Suprapubic skin (tissue), 4 donors: ENCODE measurements at regions not wholly inside any gene's neighbourhood (a gene's known extent, or its start where the extent isn't known, plus 50 kb on each side); places are given as distances from the start of the nearest gene placed in this dataset.
"Not testable (repeated sequence)": the region's sequence is repeated elsewhere in the genome, so short reads cannot be mapped to it uniquely, and the experiment has no call there.

Source experiments
- DNase-seq, 2 donors: peaks; one replicate each; pipeline ENCODE4 v3.0.0-alpha.2; 2019; ENCODE audit warnings: low spot score in 2 of 2
- H3K27ac ChIP-seq: fragments of 200-600 bp; sonication (generic); one replicate; pipeline ENCODE4 v1.5.1; 2019
- H3K27me3 ChIP-seq: fragments of 200-600 bp; sonication (generic); one replicate; pipeline ENCODE4 v1.5.1; 2019
- H3K36me3 ChIP-seq: fragments of 200-600 bp; sonication (generic); one replicate; pipeline ENCODE4 v1.5.1; 2019
- H3K4me1 ChIP-seq: fragments of 200-600 bp; sonication (generic); one replicate; pipeline ENCODE4 v1.5.1; 2019
- H3K4me3 ChIP-seq: fragments of 200-600 bp; sonication (generic); one replicate; pipeline ENCODE4 v1.5.1; 2019; ENCODE audit warnings: mild to moderate bottlenecking
- H3K9me3 ChIP-seq: fragments of 200-600 bp; sonication (generic); one replicate; pipeline ENCODE4 v1.5.1; 2019
- EP300 ChIP-seq: sonication (generic); formaldehyde crosslinking; IDR thresholded peaks from one replicate; pipeline ENCODE4 v1.6.1; 2017; ENCODE audit warnings: antibody characterized with exemption
- POLR2A ChIP-seq, 2 donors: fragments of 450-650 bp; IDR thresholded peaks; one replicate each; pipeline ENCODE4 v1.6.1; 2017; ENCODE audit warnings: antibody characterized with exemption in 2 of 2, mild to moderate bottlenecking in 2 of 2, moderate library complexity in 2 of 2
- POLR2AphosphoS5 ChIP-seq, 3 donors: sonication (generic); formaldehyde crosslinking; IDR thresholded peaks; one replicate each; pipeline ENCODE4 v1.6.1; 2017; ENCODE audit warnings: antibody characterized with exemption in 3 of 3
- WGBS: methylation state at CpG from one replicate; pipeline ENCODE4 v1.1.5; 2018; 5-methylcytosine and 5-hydroxymethylcytosine counted together
- TF ChIP-seq, protein P1 (sequence below), 2 donors: fragments of 200-600 bp in 1 of 2; fragments of 450-650 bp in 1 of 2; sonication (generic) in 1 of 2; IDR thresholded peaks; one replicate each; pipeline ENCODE4 v1.5.1; 2016 to 2019; ENCODE audit warnings: antibody characterized with exemption in 2 of 2, mild to moderate bottlenecking in 1 of 2, moderate library complexity in 1 of 2

GRCh38 chr20:60186412-60186811 is 228.2 kb downstream of the CDH26 start:
- Histone ChIP-seq H3K4me3 (no peak overlapping the region), H3K27me3 (no peaks in the 10 kb centered on the region), H3K9me3 (no peaks in the 10 kb centered on the region), H3K36me3 (no peaks in the 10 kb centered on the region), H3K4me1 (no peaks in the 10 kb centered on the region), H3K27ac (no peak overlapping the region)
- 74% methylated on average over 4 of the region's 4 CpGs for WGBS
- no peak for DNase-seq
- no peak for TF ChIP-seq POLR2AphosphoS5 (IDR thresholded peaks at IDR 0.05)
- TF ChIP-seq POLR2A (IDR thresholded peaks at IDR 0.05), result no peak
- no peak for TF ChIP-seq EP300
- TF ChIP-seq, protein P1, sequence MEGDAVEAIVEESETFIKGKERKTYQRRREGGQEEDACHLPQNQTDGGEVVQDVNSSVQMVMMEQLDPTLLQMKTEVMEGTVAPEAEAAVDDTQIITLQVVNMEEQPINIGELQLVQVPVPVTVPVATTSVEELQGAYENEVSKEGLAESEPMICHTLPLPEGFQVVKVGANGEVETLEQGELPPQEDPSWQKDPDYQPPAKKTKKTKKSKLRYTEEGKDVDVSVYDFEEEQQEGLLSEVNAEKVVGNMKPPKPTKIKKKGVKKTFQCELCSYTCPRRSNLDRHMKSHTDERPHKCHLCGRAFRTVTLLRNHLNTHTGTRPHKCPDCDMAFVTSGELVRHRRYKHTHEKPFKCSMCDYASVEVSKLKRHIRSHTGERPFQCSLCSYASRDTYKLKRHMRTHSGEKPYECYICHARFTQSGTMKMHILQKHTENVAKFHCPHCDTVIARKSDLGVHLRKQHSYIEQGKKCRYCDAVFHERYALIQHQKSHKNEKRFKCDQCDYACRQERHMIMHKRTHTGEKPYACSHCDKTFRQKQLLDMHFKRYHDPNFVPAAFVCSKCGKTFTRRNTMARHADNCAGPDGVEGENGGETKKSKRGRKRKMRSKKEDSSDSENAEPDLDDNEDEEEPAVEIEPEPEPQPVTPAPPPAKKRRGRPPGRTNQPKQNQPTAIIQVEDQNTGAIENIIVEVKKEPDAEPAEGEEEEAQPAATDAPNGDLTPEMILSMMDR (IDR thresholded peaks at IDR 0.05), result no peak

DNA sequence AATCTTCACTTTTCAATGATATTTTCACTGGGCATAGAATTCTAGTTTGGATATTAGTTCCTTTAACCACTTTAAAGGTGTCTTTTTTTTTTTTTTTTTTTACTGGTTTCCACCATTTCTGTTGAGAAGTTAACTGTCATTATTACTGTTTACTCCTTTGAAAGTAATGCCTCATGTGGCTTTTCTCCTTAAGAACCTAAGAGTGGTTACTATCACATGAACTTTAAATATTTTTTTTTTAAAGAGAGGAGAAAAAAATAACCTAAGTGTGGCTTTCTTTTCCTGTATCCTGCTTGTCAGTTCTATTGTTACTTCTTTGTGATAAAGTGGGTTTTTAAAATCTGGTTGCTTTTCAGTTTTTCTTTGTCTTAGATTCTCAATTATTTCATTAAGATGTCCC is 229.5 kb downstream of the CDH26 start:
- Histone ChIP-seq H3K27me3 (no peaks in the 10 kb centered on the region), H3K27ac (no peak overlapping the region), H3K4me1 (no peaks in the 10 kb centered on the region), H3K4me3 (no peak overlapping the region), H3K9me3 (no peaks in the 10 kb centered on the region), H3K36me3 (no peaks in the 10 kb centered on the region)
- TF ChIP-seq EP300 (no peak), POLR2A (IDR thresholded peaks at IDR 0.05) (no peak), POLR2AphosphoS5 (IDR thresholded peaks at IDR 0.05) (no peak)
- TF ChIP-seq, protein P1 (IDR thresholded peaks at IDR 0.05), result no peak
- DNase-seq, result no peak

- WGBS, result 45% methylated on average over 3 of the region's 3 CpGs
- DNase-seq, result no peak
- Histone ChIP-seq H3K4me1 (no peaks in the 10 kb centered on the region), H3K36me3 (no peaks in the 10 kb centered on the region), H3K4me3 (no peak overlapping the region), H3K9me3 (no peaks in the 10 kb centered on the region), H3K27me3 (no peaks in the 10 kb centered on the region), H3K27ac (no peak overlapping the region)
- TF ChIP-seq POLR2AphosphoS5 (IDR thresholded peaks at IDR 0.05) (no peak), POLR2A (IDR thresholded peaks at IDR 0.05) (no peak), EP300 (no peak)
- TF ChIP-seq, protein P1 (IDR thresholded peaks at IDR 0.05), result no peak
Observed at GRCh38 chr20:60191014-60191413, 232.8 kb downstream of the CDH26 start.

GRCh38 chr20:60192326-60192725 is 234.1 kb downstream of the CDH26 start:
- H3K4me1 ChIP-seq, result no peaks in the 10 kb centered on the region
- TF ChIP-seq, protein P1 (IDR thresholded peaks at IDR 0.05), result no peak
- TF ChIP-seq POLR2A (IDR thresholded peaks at IDR 0.05) (no peak), POLR2AphosphoS5 (IDR thresholded peaks at IDR 0.05) (no peak), EP300 (no peak)
- DNase-seq, result no peak
- 82% methylated on average over 1 of the region's 1 CpG for WGBS
- H3K9me3 ChIP-seq, result no peaks in the 10 kb centered on the region
- no peak overlapping the region for H3K4me3 ChIP-seq
- no peaks in the 10 kb centered on the region for H3K36me3 ChIP-seq
- no peak overlapping the region for H3K27ac ChIP-seq
- H3K27me3 ChIP-seq, result no peaks in the 10 kb centered on the region

DNA sequence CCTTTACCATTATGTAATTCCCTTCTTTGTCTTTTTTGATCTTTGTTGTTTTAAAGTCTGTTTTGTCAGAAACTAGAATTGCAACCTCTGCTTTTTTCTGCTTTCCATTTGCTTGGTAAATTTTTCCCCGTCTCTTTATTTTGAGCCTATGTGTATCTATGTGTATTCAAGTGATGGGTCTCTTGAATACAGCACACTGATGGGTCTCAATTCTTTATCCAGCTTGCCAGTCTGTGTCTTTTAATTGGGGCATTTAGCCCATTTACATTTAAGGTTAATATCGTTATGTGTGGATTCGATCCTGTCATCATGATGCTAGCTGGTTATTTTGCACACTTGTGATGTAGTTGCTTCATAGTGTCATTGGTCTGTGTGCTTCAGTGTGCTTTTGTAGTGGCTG is 240.9 kb downstream of the CDH26 start:
- not testable (repeated sequence) for H3K9me3 ChIP-seq, H3K36me3 ChIP-seq, H3K27ac ChIP-seq, DNase-seq, H3K4me3 ChIP-seq, H3K27me3 ChIP-seq, H3K4me1 ChIP-seq
- 99% methylated on average over 3 of the region's 3 CpGs for WGBS

- WGBS, result 100% methylated on average over 1 of the region's 2 CpGs
- no peak overlapping the region for H3K4me3 ChIP-seq
- H3K36me3 ChIP-seq, result no peaks in the 10 kb centered on the region
- no peaks in the 10 kb centered on the region for H3K9me3 ChIP-seq
- DNase-seq, result no peak
- peaks cover 4% of the 10 kb centered on the region for H3K27me3 ChIP-seq
- no peak overlapping the region for H3K27ac ChIP-seq
- H3K4me1 ChIP-seq, result no peaks in the 10 kb centered on the region
- no peak for TF ChIP-seq POLR2A (IDR thresholded peaks at IDR 0.05)
- TF ChIP-seq EP300, result no peak
- TF ChIP-seq, protein P1 (IDR thresholded peaks at IDR 0.05), result no peak
- TF ChIP-seq POLR2AphosphoS5 (IDR thresholded peaks at IDR 0.05), result no peak
Observed at GRCh38 chr20:60199866-60200265, 241.6 kb downstream of the CDH26 start.
